PFSK-1 (cell line): ENCODE measurements at regions not wholly inside any gene's neighbourhood (a gene's known extent, or its start where the extent isn't known, plus 50 kb on each side); places are given as distances from the start of the nearest gene placed in this dataset.

Source experiments
- FOXP2 ChIP-seq: optimal IDR thresholded peaks from 2 replicates; pipeline ENCODE3; 2011; ENCODE audit warnings: borderline replicate concordance, control low read depth, inconsistent platforms; ENCODE audit not compliant: insufficient read depth; ENCODE audit errors: extremely low read length, extremely low read depth
- POLR2AphosphoS5 ChIP-seq: IDR thresholded peaks from 2 replicates; pipeline ENCODE4 v1.6.1; 2012; ENCODE audit warnings: low read depth, mild to moderate bottlenecking, control low read depth, low read length, moderate library complexity
- SIN3A ChIP-seq: IDR thresholded peaks from 2 replicates; pipeline ENCODE4 v1.6.1; 2012; ENCODE audit warnings: mild to moderate bottlenecking, low read length, moderate library complexity, borderline replicate concordance; ENCODE audit not compliant: insufficient read depth
- TAF1 ChIP-seq: IDR thresholded peaks from 2 replicates; pipeline ENCODE4 v1.6.1; 2012; ENCODE audit warnings: low read length, control low read depth, borderline replicate concordance; ENCODE audit not compliant: insufficient read depth
- TF ChIP-seq, protein P1 (sequence below), 2 experiments: IDR thresholded peaks; 2 replicates each; pipeline versions ENCODE4 v1.6.1 to v1.8.0; 2011 to 2012; ENCODE audit warnings: low read depth in 2 of 2, low read length in 2 of 2, control low read depth in 1 of 2, inconsistent platforms in 1 of 2, mild to moderate bottlenecking in 1 of 2, moderate library complexity in 1 of 2; ENCODE audit not compliant: insufficient read depth in 1 of 2

DNA sequence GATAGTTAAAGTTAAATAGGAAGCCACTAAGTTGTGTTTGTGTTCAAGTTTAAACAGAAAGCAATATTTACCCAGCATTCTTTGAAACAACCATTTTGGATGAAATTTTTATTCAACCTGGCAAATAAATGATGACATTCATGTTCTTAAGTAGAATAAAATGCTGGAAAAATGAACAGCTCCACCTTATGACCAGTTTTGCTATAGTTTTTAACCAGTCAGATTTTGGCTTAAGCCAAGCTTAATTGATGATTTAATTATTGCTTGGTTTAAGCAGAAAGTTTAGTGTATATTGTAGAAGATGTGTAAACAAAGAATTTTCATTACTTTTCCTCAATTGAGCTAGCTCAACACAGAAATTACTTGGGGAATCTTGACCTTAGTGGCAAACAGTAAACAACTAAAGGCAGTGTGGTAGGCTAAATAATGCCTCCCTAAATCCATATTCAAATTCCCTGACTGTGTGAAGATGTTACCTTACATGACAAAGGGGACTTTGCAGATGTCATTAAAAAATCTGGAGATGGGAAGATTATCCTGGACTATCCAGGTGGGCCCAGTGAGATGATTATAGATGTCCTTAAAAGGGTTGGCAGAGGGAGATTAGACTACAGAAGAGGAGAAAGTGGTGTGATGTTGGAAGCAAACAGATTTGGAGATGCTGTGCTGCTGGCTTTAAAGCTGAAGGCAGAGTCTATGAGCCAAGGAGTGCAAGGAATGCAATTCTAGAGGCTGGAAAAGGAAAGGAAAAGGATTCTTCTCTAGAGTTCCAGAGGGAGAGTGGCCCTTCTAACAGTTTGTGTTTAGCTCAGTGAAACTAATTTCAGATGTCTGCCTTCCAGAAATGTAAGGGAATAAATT is 448.6 kb upstream of the GOLIM4 start:
- TF ChIP-seq TAF1, result no peak
- TF ChIP-seq FOXP2, result no peak
- TF ChIP-seq POLR2AphosphoS5, result no peak
- TF ChIP-seq, protein P1, sequence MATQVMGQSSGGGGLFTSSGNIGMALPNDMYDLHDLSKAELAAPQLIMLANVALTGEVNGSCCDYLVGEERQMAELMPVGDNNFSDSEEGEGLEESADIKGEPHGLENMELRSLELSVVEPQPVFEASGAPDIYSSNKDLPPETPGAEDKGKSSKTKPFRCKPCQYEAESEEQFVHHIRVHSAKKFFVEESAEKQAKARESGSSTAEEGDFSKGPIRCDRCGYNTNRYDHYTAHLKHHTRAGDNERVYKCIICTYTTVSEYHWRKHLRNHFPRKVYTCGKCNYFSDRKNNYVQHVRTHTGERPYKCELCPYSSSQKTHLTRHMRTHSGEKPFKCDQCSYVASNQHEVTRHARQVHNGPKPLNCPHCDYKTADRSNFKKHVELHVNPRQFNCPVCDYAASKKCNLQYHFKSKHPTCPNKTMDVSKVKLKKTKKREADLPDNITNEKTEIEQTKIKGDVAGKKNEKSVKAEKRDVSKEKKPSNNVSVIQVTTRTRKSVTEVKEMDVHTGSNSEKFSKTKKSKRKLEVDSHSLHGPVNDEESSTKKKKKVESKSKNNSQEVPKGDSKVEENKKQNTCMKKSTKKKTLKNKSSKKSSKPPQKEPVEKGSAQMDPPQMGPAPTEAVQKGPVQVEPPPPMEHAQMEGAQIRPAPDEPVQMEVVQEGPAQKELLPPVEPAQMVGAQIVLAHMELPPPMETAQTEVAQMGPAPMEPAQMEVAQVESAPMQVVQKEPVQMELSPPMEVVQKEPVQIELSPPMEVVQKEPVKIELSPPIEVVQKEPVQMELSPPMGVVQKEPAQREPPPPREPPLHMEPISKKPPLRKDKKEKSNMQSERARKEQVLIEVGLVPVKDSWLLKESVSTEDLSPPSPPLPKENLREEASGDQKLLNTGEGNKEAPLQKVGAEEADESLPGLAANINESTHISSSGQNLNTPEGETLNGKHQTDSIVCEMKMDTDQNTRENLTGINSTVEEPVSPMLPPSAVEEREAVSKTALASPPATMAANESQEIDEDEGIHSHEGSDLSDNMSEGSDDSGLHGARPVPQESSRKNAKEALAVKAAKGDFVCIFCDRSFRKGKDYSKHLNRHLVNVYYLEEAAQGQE (IDR thresholded peaks at IDR 0.05; ENCODE audit: insufficient read depth in 1 of 2, low read depth in 2 of 2, low read length in 2 of 2), result no peak
- TF ChIP-seq SIN3A, result no peak

DNA sequence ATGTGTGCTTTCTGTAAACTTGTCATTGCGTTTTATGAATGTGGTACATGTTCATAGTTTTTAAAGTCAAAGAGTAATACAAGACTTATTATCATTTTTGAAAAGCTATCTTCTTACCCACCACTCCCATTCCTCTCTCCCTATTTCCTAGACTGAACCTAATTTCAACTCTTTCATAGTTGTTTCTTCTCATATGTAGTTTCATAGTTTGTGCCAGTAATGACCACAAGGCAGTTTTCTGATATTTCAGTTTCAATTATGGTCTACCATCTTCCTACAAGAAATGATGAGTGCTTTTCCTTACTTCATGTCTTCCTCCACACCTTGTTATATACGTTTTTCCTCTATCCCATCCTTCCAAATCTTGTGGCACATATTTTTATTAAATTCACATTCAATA is 445.0 kb upstream of the GOLIM4 start:
- TF ChIP-seq TAF1, result no peak
- TF ChIP-seq, protein P1 (IDR thresholded peaks at IDR 0.05; ENCODE audit: insufficient read depth in 1 of 2, low read depth in 2 of 2, low read length in 2 of 2), result no peak
- no peak for TF ChIP-seq FOXP2
- no peak for TF ChIP-seq SIN3A
- TF ChIP-seq POLR2AphosphoS5, result no peak

DNA sequence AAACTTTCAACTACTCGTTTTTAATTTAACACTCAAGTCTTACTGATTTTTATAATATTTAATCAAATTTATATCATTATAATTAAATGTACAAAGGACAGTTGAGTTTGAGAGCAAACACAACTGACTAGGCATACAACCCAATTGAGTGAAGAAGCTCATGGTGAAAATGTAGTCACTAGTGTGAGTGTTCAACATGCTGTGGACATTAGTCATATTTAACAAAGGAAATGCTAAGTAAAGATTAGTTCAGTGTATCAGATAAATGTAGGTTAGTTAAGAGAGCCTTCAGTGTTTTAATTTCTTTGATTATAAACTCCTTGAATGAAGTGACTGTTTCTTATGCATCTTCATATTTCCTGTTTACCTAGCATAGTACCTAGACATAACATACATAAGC is 444.2 kb upstream of the GOLIM4 start:
- TF ChIP-seq SIN3A (no peak), POLR2AphosphoS5 (no peak), FOXP2 (no peak), TAF1 (no peak)
- TF ChIP-seq, protein P1 (IDR thresholded peaks at IDR 0.05; ENCODE audit: insufficient read depth in 1 of 2, low read depth in 2 of 2, low read length in 2 of 2), result no peak

DNA sequence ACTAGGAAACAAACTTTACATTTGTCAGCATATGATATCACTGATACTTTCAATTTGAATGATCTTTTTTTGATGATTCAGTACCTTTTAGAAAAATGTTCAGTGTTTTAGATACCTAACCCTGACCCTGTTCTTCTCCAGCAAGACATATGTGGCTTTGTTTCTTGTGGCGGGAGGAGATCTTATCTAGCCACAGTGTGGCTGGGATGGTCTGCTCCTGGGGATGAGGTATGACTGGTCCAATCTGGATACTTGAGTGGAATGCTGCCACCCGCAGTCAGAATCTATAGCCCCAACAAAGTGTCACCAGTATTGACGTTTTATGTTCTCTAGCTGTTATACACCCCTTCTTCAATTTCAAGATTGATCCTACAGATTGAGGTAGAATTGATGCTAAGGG is 439.0 kb upstream of the GOLIM4 start:
- no peak for TF ChIP-seq SIN3A
- TF ChIP-seq POLR2AphosphoS5, result no peak
- TF ChIP-seq FOXP2, result no peak
- no peak for TF ChIP-seq TAF1
- TF ChIP-seq, protein P1 (IDR thresholded peaks at IDR 0.05; ENCODE audit: insufficient read depth in 1 of 2, low read depth in 2 of 2, low read length in 2 of 2), result no peak
